ENCODE measurements at regions not wholly inside any gene's neighbourhood (a gene's known extent, or its start where the extent isn't known, plus 50 kb on each side); places are given as distances from the start of the nearest gene placed in this dataset.

DNA sequence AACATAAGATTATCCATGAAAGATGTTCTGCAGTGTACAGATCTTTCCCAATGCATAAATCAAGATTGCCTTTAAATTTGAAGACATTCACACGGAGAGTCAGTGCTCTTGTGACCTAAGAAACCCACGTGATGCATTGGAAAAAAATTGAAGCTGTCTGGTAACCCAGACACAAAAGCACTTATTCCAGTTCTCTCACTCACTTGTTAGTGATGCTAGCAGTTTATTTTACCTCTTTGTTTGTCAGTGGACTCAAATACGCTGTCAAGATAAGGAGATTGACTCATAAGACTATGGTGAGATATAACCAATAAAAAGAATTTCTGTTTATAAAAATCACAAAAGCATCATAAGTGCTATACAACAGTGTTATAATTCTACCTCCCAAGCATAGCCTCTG is 245.8 kb upstream of the SMIM31 start:
- DNase-seq (ENCODE audit: extremely low spot score) = no peak
- POLR2A ChIA-PET = no interaction called here
- CTCF ChIA-PET = no interaction called here
- TF ChIP-seq, protein P1, sequence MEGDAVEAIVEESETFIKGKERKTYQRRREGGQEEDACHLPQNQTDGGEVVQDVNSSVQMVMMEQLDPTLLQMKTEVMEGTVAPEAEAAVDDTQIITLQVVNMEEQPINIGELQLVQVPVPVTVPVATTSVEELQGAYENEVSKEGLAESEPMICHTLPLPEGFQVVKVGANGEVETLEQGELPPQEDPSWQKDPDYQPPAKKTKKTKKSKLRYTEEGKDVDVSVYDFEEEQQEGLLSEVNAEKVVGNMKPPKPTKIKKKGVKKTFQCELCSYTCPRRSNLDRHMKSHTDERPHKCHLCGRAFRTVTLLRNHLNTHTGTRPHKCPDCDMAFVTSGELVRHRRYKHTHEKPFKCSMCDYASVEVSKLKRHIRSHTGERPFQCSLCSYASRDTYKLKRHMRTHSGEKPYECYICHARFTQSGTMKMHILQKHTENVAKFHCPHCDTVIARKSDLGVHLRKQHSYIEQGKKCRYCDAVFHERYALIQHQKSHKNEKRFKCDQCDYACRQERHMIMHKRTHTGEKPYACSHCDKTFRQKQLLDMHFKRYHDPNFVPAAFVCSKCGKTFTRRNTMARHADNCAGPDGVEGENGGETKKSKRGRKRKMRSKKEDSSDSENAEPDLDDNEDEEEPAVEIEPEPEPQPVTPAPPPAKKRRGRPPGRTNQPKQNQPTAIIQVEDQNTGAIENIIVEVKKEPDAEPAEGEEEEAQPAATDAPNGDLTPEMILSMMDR (IDR thresholded peaks at IDR 0.05; ENCODE audit: control extremely low read depth, extremely low read depth, low read depth, missing control alignments) = no peak

DNA sequence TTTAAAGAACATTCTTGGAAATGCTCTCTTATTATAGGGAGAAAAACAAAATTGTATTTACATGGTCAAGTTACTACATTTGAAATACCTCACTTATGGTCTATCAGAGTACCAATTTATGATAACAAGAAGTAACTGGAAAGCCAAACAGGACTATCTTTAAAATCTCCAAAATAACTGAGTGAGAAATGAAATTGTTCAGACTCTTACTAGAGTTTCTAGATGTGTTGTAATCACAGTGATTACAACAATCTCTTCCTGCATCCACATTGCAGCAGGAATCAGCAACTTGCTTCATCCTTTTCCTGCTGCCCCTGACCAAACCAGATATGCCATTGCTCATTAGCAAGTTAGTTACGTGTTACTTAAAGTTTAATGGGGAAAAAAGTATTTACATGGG is 245.2 kb upstream of the SMIM31 start:
- no peak for DNase-seq (ENCODE audit: extremely low spot score)
- CTCF ChIA-PET = no interaction called here
- TF ChIP-seq, protein P1 (IDR thresholded peaks at IDR 0.05; ENCODE audit: control extremely low read depth, extremely low read depth, low read depth, missing control alignments) = no peak
- POLR2A ChIA-PET = no interaction called here

DNA sequence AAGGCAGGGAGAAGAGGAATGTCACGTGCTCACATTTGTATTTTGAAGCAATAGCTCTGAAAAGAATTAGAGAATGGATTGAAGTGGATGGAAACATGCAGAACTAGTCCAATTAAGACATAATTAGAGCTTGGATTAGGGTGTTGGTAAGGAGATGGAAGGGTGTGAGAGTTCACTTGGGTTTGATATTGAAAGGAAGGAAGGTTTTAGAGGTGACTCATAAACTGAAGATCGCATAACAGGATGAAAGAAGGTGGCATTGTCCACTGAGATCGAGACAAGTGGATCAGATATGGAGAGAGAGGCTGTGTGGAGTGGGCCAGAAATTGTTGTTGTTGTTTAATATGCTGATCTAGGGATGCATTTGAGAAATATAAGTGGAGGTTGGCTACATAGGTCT is 244.0 kb upstream of the SMIM31 start:
- no peak for DNase-seq (ENCODE audit: extremely low spot score)
- CTCF ChIA-PET = no interaction called here
- POLR2A ChIA-PET = no interaction called here
- TF ChIP-seq, protein P1 (IDR thresholded peaks at IDR 0.05; ENCODE audit: control extremely low read depth, extremely low read depth, low read depth, missing control alignments) = no peak

DNA sequence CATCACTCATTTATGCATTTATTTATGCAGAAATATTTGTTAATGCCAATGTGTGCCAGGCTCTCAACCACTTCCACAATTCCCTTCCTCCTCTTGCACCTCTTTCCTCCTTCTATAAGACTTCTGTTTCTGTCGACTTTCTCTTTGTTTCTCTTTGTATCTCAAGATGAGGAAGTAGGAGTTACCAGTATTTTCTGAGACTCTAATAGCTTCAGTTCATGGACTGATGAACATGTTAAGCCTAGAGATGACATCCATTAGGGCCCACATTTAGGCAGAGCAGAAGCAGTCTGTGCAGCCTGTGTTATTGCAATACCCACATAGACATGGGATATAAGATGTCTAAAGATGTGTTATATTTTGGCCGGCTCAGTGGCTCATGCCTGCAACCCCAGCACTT is 241.8 kb upstream of the SMIM31 start:
- ChIA-PET POLR2A (no interaction called here), CTCF (interaction anchor here (1.5 to 1.6 kb wide), 2 partner anchors 8 to 11 kb away, joined by 5 to 6 read pairs; no protein-coding TSS in a partner anchor)
- TF ChIP-seq, protein P1 (IDR thresholded peaks at IDR 0.05; ENCODE audit: control extremely low read depth, extremely low read depth, low read depth, missing control alignments) = no peak
- DNase-seq (ENCODE audit: extremely low spot score) = no peak

DNA sequence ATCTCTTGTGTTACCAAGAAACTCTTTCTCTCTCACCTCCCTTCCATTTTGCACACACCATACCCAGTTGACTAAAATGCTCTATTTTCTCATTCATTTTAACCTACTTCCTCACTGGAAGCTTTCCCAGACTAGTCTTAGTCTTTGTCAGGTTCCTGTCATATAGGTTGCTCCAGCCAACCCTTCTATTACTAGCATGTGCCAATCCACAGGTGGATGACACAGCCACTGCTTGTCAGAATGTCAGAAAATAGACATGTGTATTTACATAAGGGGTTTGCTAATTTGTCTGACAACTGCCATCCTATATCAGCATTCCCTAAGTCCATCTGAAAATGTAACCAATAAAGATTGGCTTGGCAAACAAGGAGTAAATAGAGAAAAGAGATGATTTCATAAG is 239.2 kb upstream of the SMIM31 start:
- POLR2A ChIA-PET = no interaction called here
- CTCF ChIA-PET = no interaction called here
- DNase-seq (ENCODE audit: extremely low spot score) = no peak
- TF ChIP-seq, protein P1 (IDR thresholded peaks at IDR 0.05; ENCODE audit: control extremely low read depth, extremely low read depth, low read depth, missing control alignments) = no peak

DNA sequence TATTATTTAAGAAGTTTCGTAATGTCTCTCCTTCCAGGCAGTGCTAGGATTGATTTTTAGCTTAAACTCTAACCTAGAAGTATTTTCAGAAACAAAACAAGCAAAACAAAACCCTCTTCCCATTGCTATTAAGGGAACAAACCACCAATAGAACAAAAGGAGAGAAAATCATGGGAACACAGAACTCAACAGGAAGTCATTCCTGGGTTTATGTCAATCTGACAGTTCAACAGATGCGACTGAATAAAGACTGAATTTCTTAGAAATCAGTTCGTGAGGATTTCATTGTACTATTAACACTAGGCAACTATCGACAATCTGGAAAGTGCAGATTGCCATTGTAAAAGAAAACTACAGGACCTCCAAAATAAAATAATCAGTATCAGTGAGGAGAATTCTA is 229.1 kb upstream of the SMIM31 start:
- CTCF ChIA-PET = no interaction called here
- POLR2A ChIA-PET = no interaction called here
- no peak for DNase-seq (ENCODE audit: extremely low spot score)
- TF ChIP-seq, protein P1 (IDR thresholded peaks at IDR 0.05; ENCODE audit: control extremely low read depth, extremely low read depth, low read depth, missing control alignments) = no peak

All from GM10248 (cell line).